SK-N-SH treated with all-trans-retinoic acid at 6 μM for 48 hours (cell line): ENCODE measurements at regions not wholly inside any gene's neighbourhood (a gene's known extent, or its start where the extent isn't known, plus 50 kb on each side); places are given as distances from the start of the nearest gene placed in this dataset.

Experiments
- ATAC-seq: fragments of 200-7000 bp; cut with Tn5 transposase; 3 replicates; pipeline ENCODE4 v1.9.1; 2020; ENCODE audit warnings: mild to moderate bottlenecking, moderate library complexity
- ARNTL ChIP-seq: fragments of 450-650 bp; formaldehyde crosslinking; IDR thresholded peaks from 2 replicates; pipeline ENCODE4 v1.5.0; 2020; ENCODE audit warnings: low read depth, mild to moderate bottlenecking, moderate library complexity, borderline replicate concordance
- BACH2 ChIP-seq: fragments of 250-450 bp; sonication (Bioruptor Pico); IDR thresholded peaks from 2 replicates; pipeline ENCODE4 v1.9.0; 2021; ENCODE audit warnings: mild to moderate bottlenecking, borderline replicate concordance
- CSDC2 ChIP-seq: fragments of 250-450 bp; sonication (Bioruptor Pico); IDR thresholded peaks from 2 replicates; pipeline ENCODE4 v1.5.0; 2020; ENCODE audit warnings: mild to moderate bottlenecking, moderate library complexity
- ESRRG ChIP-seq: fragments of 250-450 bp; sonication (Bioruptor Pico); IDR thresholded peaks from 2 replicates; pipeline ENCODE4 v1.6.1; 2021; ENCODE audit warnings: mild to moderate bottlenecking
- GLIS3 ChIP-seq: fragments of 250-450 bp; sonication (Bioruptor Pico); IDR thresholded peaks from 2 replicates; pipeline ENCODE4 v1.5.0; 2020; ENCODE audit warnings: mild to moderate bottlenecking, moderate library complexity
- ISL1 ChIP-seq: fragments of 250-450 bp; sonication (Bioruptor Pico); IDR thresholded peaks from 2 replicates; pipeline ENCODE4 v2.1.2; 2022; ENCODE audit warnings: mild to moderate bottlenecking, moderate library complexity
- OSR1 ChIP-seq: fragments of 250-450 bp; sonication (Bioruptor Pico); IDR thresholded peaks from 2 replicates; pipeline ENCODE4 v1.8.0; 2022; ENCODE audit warnings: moderate library complexity, mild to moderate bottlenecking, inconsistent platforms
- PPARA ChIP-seq: fragments of 250-450 bp; sonication (Bioruptor Pico); IDR thresholded peaks from 2 replicates; pipeline ENCODE4 v1.5.0; 2020; ENCODE audit warnings: mild to moderate bottlenecking, borderline replicate concordance
- RARB ChIP-seq: fragments of 250-450 bp; sonication (Bioruptor Pico); IDR thresholded peaks from 2 replicates; pipeline ENCODE4 v1.8.0; 2021; ENCODE audit warnings: mild to moderate bottlenecking, moderate library complexity
- SNAI2 ChIP-seq: fragments of 250-450 bp; sonication (Bioruptor Pico); IDR thresholded peaks from 2 replicates; pipeline ENCODE4 v1.5.0; 2020; ENCODE audit warnings: mild to moderate bottlenecking, moderate library complexity
- TOX ChIP-seq: fragments of 250-450 bp; sonication (Bioruptor Pico); IDR thresholded peaks from 2 replicates; pipeline ENCODE4 v1.8.0; 2021; ENCODE audit warnings: mild to moderate bottlenecking, moderate library complexity, borderline replicate concordance
- ZC3H10 ChIP-seq: fragments of 250-450 bp; sonication (Bioruptor Pico); IDR thresholded peaks from 2 replicates; pipeline ENCODE4 v1.5.1; 2021; ENCODE audit warnings: mild to moderate bottlenecking, moderate library complexity
- ZFP3 ChIP-seq: fragments of 250-450 bp; sonication (Bioruptor Pico); IDR thresholded peaks from 2 replicates; pipeline ENCODE4 v1.5.0; 2020; ENCODE audit warnings: mild to moderate bottlenecking, moderate library complexity
- ZFP30 ChIP-seq: fragments of 450-650 bp; formaldehyde crosslinking; IDR thresholded peaks from 2 replicates; pipeline ENCODE4 v1.5.0; 2022; ENCODE audit warnings: mild to moderate bottlenecking, moderate library complexity
- ZNF565 ChIP-seq: fragments of 450-650 bp; formaldehyde crosslinking; conservative IDR thresholded peaks from 2 replicates; pipeline ENCODE4 v1.5.0; 2020; ENCODE audit warnings: low read depth, mild to moderate bottlenecking, moderate library complexity
- ZNF70 ChIP-seq: fragments of 450-650 bp; formaldehyde crosslinking; IDR thresholded peaks from 2 replicates; pipeline ENCODE4 v1.5.0; 2020; ENCODE audit warnings: mild to moderate bottlenecking, moderate library complexity
- TF ChIP-seq, protein P1 (sequence below): fragments of 250-450 bp; sonication (Bioruptor Pico); IDR thresholded peaks from 2 replicates; pipeline ENCODE4 v1.8.0; 2021; ENCODE audit warnings: low read depth, mild to moderate bottlenecking, moderate library complexity, borderline replicate concordance
- TF ChIP-seq, protein P2 (sequence below): fragments of 250-450 bp; sonication (Bioruptor Pico); IDR thresholded peaks from 2 replicates; pipeline ENCODE4 v1.5.1; 2020; ENCODE audit warnings: low read depth, mild to moderate bottlenecking, moderate library complexity
- TF ChIP-seq, protein P3 (sequence below): fragments of 250-450 bp; sonication (Bioruptor Pico); IDR thresholded peaks from 2 replicates; pipeline ENCODE4 v1.5.0; 2020; ENCODE audit warnings: mild to moderate bottlenecking, moderate library complexity

DNA sequence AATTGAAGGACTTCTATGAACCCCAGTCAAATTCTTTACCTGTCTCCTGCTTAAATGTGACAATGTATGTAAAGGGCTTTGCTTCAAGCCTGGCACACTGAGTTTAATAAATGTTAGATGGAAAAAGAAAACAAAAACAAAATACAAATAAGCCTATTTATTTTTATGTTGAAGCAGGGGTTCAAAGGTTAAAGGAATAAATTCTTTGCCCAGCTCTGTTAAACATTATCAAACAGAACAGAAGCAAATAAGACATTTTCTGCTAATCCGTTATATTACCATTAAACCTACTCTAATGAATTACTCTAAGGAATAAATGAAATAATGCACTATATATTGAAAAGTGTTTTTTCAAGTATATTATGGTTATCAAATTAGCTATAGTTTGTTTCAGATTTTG, 182.5 kb upstream of the CEP162 start (continued):
- TF ChIP-seq, protein P1, sequence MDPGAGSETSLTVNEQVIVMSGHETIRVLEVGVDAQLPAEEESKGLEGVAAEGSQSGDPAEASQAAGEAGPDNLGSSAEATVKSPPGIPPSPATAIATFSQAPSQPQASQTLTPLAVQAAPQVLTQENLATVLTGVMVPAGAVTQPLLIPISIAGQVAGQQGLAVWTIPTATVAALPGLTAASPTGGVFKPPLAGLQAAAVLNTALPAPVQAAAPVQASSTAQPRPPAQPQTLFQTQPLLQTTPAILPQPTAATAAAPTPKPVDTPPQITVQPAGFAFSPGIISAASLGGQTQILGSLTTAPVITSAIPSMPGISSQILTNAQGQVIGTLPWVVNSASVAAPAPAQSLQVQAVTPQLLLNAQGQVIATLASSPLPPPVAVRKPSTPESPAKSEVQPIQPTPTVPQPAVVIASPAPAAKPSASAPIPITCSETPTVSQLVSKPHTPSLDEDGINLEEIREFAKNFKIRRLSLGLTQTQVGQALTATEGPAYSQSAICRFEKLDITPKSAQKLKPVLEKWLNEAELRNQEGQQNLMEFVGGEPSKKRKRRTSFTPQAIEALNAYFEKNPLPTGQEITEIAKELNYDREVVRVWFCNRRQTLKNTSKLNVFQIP (CRISPR knock-in tag), result no peak
- TF ChIP-seq TOX (CRISPR knock-in tag) (no peak), ARNTL (CRISPR knock-in tag) (no peak), PPARA (CRISPR knock-in tag) (no peak)
- TF ChIP-seq, protein P2, sequence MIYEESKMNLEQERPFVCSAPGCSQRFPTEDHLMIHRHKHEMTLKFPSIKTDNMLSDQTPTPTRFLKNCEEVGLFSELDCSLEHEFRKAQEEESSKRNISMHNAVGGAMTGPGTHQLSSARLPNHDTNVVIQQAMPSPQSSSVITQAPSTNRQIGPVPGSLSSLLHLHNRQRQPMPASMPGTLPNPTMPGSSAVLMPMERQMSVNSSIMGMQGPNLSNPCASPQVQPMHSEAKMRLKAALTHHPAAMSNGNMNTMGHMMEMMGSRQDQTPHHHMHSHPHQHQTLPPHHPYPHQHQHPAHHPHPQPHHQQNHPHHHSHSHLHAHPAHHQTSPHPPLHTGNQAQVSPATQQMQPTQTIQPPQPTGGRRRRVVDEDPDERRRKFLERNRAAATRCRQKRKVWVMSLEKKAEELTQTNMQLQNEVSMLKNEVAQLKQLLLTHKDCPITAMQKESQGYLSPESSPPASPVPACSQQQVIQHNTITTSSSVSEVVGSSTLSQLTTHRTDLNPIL, result no peak

DNA sequence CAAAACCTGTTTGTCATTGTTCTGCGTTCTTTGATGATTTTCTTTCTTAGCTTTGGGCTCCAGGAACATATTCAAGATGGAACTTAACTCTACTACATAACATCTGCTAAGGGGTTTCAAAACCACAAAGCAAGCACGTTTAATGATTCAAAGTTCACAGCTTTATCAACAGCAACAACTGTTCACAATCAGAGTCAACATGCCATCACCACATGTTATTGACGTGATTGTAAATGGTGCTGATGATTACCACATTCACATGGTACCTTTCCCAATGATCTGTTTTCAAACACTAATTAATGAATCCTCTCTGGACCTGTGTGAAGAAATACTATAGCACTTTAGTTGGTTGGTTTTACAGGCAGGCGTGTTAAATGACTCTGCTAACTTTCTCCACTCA, 180.6 kb upstream of the CEP162 start:
- TF ChIP-seq PPARA (CRISPR knock-in tag), result no peak
- TF ChIP-seq SNAI2 (CRISPR knock-in tag), result no peak
- no peak for TF ChIP-seq TOX (CRISPR knock-in tag)
- TF ChIP-seq RARB, result no peak
- TF ChIP-seq, protein P3, sequence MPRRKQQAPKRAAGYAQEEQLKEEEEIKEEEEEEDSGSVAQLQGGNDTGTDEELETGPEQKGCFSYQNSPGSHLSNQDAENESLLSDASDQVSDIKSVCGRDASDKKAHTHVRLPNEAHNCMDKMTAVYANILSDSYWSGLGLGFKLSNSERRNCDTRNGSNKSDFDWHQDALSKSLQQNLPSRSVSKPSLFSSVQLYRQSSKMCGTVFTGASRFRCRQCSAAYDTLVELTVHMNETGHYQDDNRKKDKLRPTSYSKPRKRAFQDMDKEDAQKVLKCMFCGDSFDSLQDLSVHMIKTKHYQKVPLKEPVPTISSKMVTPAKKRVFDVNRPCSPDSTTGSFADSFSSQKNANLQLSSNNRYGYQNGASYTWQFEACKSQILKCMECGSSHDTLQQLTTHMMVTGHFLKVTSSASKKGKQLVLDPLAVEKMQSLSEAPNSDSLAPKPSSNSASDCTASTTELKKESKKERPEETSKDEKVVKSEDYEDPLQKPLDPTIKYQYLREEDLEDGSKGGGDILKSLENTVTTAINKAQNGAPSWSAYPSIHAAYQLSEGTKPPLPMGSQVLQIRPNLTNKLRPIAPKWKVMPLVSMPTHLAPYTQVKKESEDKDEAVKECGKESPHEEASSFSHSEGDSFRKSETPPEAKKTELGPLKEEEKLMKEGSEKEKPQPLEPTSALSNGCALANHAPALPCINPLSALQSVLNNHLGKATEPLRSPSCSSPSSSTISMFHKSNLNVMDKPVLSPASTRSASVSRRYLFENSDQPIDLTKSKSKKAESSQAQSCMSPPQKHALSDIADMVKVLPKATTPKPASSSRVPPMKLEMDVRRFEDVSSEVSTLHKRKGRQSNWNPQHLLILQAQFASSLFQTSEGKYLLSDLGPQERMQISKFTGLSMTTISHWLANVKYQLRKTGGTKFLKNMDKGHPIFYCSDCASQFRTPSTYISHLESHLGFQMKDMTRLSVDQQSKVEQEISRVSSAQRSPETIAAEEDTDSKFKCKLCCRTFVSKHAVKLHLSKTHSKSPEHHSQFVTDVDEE (CRISPR knock-in tag), result no peak
- TF ChIP-seq, protein P1 (CRISPR knock-in tag), result no peak
- no peak for TF ChIP-seq ZNF70 (CRISPR knock-in tag)
- TF ChIP-seq, protein P2, result no peak
- TF ChIP-seq BACH2, result no peak
- no peak for ATAC-seq

DNA sequence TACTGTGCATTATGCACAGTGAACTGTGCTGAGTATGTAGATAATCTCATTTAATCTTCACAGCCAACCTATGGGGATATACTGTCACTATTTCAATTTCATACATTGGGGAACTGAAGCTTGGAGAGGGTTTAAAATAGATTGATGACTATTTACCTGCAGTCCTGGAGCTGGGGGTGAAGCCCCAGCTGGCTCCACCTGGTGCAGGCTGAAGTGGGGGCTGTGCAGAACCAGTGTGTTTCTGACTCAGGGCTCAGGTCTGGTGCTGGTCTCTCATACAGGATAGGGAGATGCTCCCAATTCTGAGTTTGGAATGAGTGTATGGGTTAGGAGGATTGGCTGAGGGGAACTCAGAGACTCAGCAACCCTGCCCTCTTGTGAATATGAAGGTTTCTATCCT, 176.1 kb upstream of the CEP162 start:
- ATAC-seq, result no peak

More for the DNA sequence above, 176.1 kb upstream of the CEP162 start:
- TF ChIP-seq SNAI2 (CRISPR knock-in tag) (no peak), ZFP3 (no peak), ZNF565 (CRISPR knock-in tag) (no peak), ZNF70 (CRISPR knock-in tag) (no peak), GLIS3 (no peak), PPARA (CRISPR knock-in tag) (no peak), ISL1 (CRISPR knock-in tag) (no peak), TOX (CRISPR knock-in tag) (no peak), OSR1 (no peak), ARNTL (CRISPR knock-in tag) (no peak), CSDC2 (CRISPR knock-in tag) (no peak), ESRRG (CRISPR knock-in tag) (no peak), ZFP30 (CRISPR knock-in tag) (no peak), BACH2 (no peak), ZC3H10 (CRISPR knock-in tag) (no peak)
- TF ChIP-seq, protein P2, result no peak
- TF ChIP-seq, protein P3 (CRISPR knock-in tag), result no peak
- TF ChIP-seq, protein P1 (CRISPR knock-in tag), result no peak
